ENCODE measurements at regions not wholly inside any gene's neighbourhood (a gene's known extent, or its start where the extent isn't known, plus 50 kb on each side); places are given as distances from the start of the nearest gene placed in this dataset.

GRCh38 chr3:72190050-72190449, 405.1 kb upstream of the PROK2 start:
- TF ChIP-seq MAFK (IDR thresholded peaks at IDR 0.05; ENCODE audit: low read depth, low read length) (no peak), CEBPB (IDR thresholded peaks at IDR 0.05; ENCODE audit: low read depth, low read length) (no peak), MAX (IDR thresholded peaks at IDR 0.05) (no peak), CTCF (IDR thresholded peaks at IDR 0.05; ENCODE audit: control extremely low read depth in 1 of 3, insufficient read depth in 1 of 3, low read depth in 1 of 3, low read length in 3 of 3) (no peak), JUN (IDR thresholded peaks at IDR 0.05; ENCODE audit: low read depth, low read length) (no peak), TEAD4 (IDR thresholded peaks at IDR 0.05; ENCODE audit: low read depth, low read length) (no peak), EP300 (IDR thresholded peaks at IDR 0.05; ENCODE audit: borderline replicate concordance in 1 of 2, low read depth in 2 of 2, low read length in 2 of 2) (no peak), CHD2 (IDR thresholded peaks at IDR 0.05; ENCODE audit: low read length) (no peak), POLR2A (IDR thresholded peaks at IDR 0.05; ENCODE audit: control extremely low read depth in 1 of 2, low read depth in 2 of 2, low read length in 2 of 2) (no peak), PHF8 (conservative IDR thresholded peaks at IDR 0.05; ENCODE audit: low read depth, low read length) (no peak)

Data from H1 (cell line).